Esophagus muscularis mucosa (tissue), 3 donors: ENCODE measurements at regions not wholly inside any gene's neighbourhood (a gene's known extent, or its start where the extent isn't known, plus 50 kb on each side); places are given as distances from the start of the nearest gene placed in this dataset.

Experiments used
- CTCF ChIP-seq, 3 experiments: fragments of 200-600 bp in 2 of 3; fragments of 450-650 bp in 1 of 3; sonication (generic) in 2 of 3; IDR thresholded peaks; one replicate each; pipeline ENCODE4 v1.5.1; 2017 to 2019; ENCODE audit warnings: antibody characterized with exemption in 3 of 3, mild to moderate bottlenecking in 2 of 3, moderate library complexity in 1 of 3
- POLR2A ChIP-seq: fragments of 450-650 bp; IDR thresholded peaks from one replicate; pipeline ENCODE4 v1.6.1; 2017; ENCODE audit warnings: antibody characterized with exemption, moderate library complexity, mild to moderate bottlenecking, low read depth
- POLR2AphosphoS5 ChIP-seq, 2 donors: sonication (generic); formaldehyde crosslinking; IDR thresholded peaks; one replicate each; pipeline ENCODE4 v1.6.1; 2017; ENCODE audit warnings: antibody characterized with exemption in 2 of 2

GRCh38 chr12:75657831-75658230 is 146.4 kb upstream of the KRR1 start:
- TF ChIP-seq CTCF (IDR thresholded peaks at IDR 0.05) (no peak), POLR2AphosphoS5 (IDR thresholded peaks at IDR 0.05) (no peak), POLR2A (no peak)
